ENCODE measurements at regions not wholly inside any gene's neighbourhood (a gene's known extent, or its start where the extent isn't known, plus 50 kb on each side); places are given as distances from the start of the nearest gene placed in this dataset.

DNA sequence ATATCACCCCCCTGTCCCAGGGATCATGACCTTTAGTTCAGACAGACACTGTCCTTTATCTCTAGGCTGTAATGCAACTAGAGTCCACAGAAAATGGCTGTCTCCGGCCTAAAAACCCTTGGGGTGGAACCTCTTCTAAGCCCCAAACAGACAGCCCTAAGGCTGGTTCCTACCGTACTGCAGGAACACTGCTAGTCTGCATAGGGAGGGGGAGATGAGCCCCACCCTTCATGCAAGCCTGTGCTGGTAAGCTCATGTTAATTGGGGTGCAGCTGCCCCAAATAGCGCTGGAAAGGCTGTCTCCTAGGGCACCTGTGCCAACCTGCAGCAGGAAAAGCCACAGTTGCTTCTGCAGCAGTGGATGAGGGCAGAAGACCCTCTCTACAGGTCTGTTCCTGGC is 252.1 kb upstream of the MDFIC2 start:
- ATAC-seq (ENCODE audit: insufficient read depth, low read depth) (no peak), DNase-seq (no peak)
- no peaks in the 10 kb centered on the region for H3K36me3 ChIP-seq (ENCODE audit: insufficient read depth, low read length)
- H3K4me1 ChIP-seq (ENCODE audit: insufficient read depth, low read length), result no peaks in the 10 kb centered on the region
- H3K27me3 ChIP-seq (ENCODE audit: insufficient read depth, low read length, poor library complexity), result peaks cover 3% of the 10 kb centered on the region
- TF ChIP-seq EZH2 (IDR thresholded peaks at IDR 0.05; ENCODE audit: borderline replicate concordance, low read depth, low read length, severe bottlenecking), result no peak
- TF ChIP-seq CTCF (IDR thresholded peaks at IDR 0.05; ENCODE audit: borderline replicate concordance, extremely low read depth, low read length, poor library complexity, severe bottlenecking), result no peak
- H3K4me2 ChIP-seq (ENCODE audit: insufficient read depth, low read length), result no peak overlapping the region
- H3K9ac ChIP-seq (ENCODE audit: low read depth, low read length), result no peak overlapping the region
- no peak overlapping the region for H3K4me3 ChIP-seq (ENCODE audit: low read depth in 1 of 2, low read length in 2 of 2)
- H4K20me1 ChIP-seq (ENCODE audit: insufficient read depth, low read length), result no peaks in the 10 kb centered on the region
- H3K9me3 ChIP-seq (ENCODE audit: insufficient read depth, low read length, severe bottlenecking), result no peaks in the 10 kb centered on the region
- no peak overlapping the region for H2AFZ ChIP-seq (ENCODE audit: low read depth, low read length)
- no peaks in the 10 kb centered on the region for H3K79me2 ChIP-seq (ENCODE audit: insufficient read depth, low read length)
- no peak overlapping the region for H3K27ac ChIP-seq (ENCODE audit: low read length)

DNA sequence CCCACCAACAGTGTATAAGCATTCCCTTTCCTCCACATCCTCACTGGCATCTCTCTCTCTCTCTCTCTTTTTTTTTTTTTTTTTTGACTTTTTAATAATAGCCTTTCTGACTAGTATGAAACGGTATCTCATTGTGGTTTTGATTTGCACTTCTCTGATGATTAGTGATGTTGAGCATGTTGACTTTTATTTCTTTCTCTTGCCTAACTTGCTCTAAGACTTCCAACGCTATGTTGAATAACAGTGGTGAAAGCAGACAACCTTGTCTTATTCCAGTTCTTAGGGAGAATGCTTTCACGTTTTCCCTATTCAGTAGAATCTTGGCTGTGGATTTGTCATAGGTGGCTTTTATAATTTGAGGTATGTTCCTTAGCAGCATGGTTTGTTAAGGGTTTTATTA is 249.4 kb upstream of the MDFIC2 start:
- no peak for TF ChIP-seq EZH2 (IDR thresholded peaks at IDR 0.05; ENCODE audit: borderline replicate concordance, low read depth, low read length, severe bottlenecking)
- no peak for TF ChIP-seq CTCF (IDR thresholded peaks at IDR 0.05; ENCODE audit: borderline replicate concordance, extremely low read depth, low read length, poor library complexity, severe bottlenecking)
- DNase-seq (no peak), ATAC-seq (ENCODE audit: insufficient read depth, low read depth) (no peak)
- peaks cover 9% of the 10 kb centered on the region for H3K27me3 ChIP-seq (ENCODE audit: insufficient read depth, low read length, poor library complexity)
- no peak overlapping the region for H3K27ac ChIP-seq (ENCODE audit: low read length)
- H3K9me3 ChIP-seq (ENCODE audit: insufficient read depth, low read length, severe bottlenecking), result no peaks in the 10 kb centered on the region
- no peaks in the 10 kb centered on the region for H3K79me2 ChIP-seq (ENCODE audit: insufficient read depth, low read length)
- H2AFZ ChIP-seq (ENCODE audit: low read depth, low read length), result no peak overlapping the region
- no peak overlapping the region for H3K4me3 ChIP-seq (ENCODE audit: low read depth in 1 of 2, low read length in 2 of 2)
- H4K20me1 ChIP-seq (ENCODE audit: insufficient read depth, low read length), result no peaks in the 10 kb centered on the region
- no peaks in the 10 kb centered on the region for H3K36me3 ChIP-seq (ENCODE audit: insufficient read depth, low read length)
- H3K4me1 ChIP-seq (ENCODE audit: insufficient read depth, low read length), result no peaks in the 10 kb centered on the region
- H3K4me2 ChIP-seq (ENCODE audit: insufficient read depth, low read length), result no peak overlapping the region
- H3K9ac ChIP-seq (ENCODE audit: low read depth, low read length), result no peak overlapping the region

GRCh38 chr3:70558956-70559355 is 246.5 kb upstream of the MDFIC2 start:
- no peak for TF ChIP-seq EZH2 (IDR thresholded peaks at IDR 0.05; ENCODE audit: borderline replicate concordance, low read depth, low read length, severe bottlenecking)
- no peak for TF ChIP-seq CTCF (IDR thresholded peaks at IDR 0.05; ENCODE audit: borderline replicate concordance, extremely low read depth, low read length, poor library complexity, severe bottlenecking)
- H3K4me1 ChIP-seq (ENCODE audit: insufficient read depth, low read length), result no peaks in the 10 kb centered on the region
- H2AFZ ChIP-seq (ENCODE audit: low read depth, low read length), result no peak overlapping the region
- no peak for DNase-seq
- no peak overlapping the region for H3K4me3 ChIP-seq (ENCODE audit: low read depth in 1 of 2, low read length in 2 of 2)
- no peak overlapping the region for H3K9ac ChIP-seq (ENCODE audit: low read depth, low read length)
- H3K27me3 ChIP-seq (ENCODE audit: insufficient read depth, low read length, poor library complexity), result peaks cover 9% of the 10 kb centered on the region
- no peaks in the 10 kb centered on the region for H4K20me1 ChIP-seq (ENCODE audit: insufficient read depth, low read length)
- H3K27ac ChIP-seq (ENCODE audit: low read length), result no peak overlapping the region
- no peak for ATAC-seq (ENCODE audit: insufficient read depth, low read depth)
- H3K9me3 ChIP-seq (ENCODE audit: insufficient read depth, low read length, severe bottlenecking), result no peaks in the 10 kb centered on the region
- H3K36me3 ChIP-seq (ENCODE audit: insufficient read depth, low read length), result no peaks in the 10 kb centered on the region
- H3K4me2 ChIP-seq (ENCODE audit: insufficient read depth, low read length), result no peak overlapping the region
- no peaks in the 10 kb centered on the region for H3K79me2 ChIP-seq (ENCODE audit: insufficient read depth, low read length)

- DNase-seq, result no peak
- peaks cover 9% of the 10 kb centered on the region for H3K27me3 ChIP-seq (ENCODE audit: insufficient read depth, low read length, poor library complexity)
- no peak for TF ChIP-seq EZH2 (IDR thresholded peaks at IDR 0.05; ENCODE audit: borderline replicate concordance, low read depth, low read length, severe bottlenecking)
- TF ChIP-seq CTCF (IDR thresholded peaks at IDR 0.05; ENCODE audit: borderline replicate concordance, extremely low read depth, low read length, poor library complexity, severe bottlenecking), result no peak
- no peak overlapping the region for H3K27ac ChIP-seq (ENCODE audit: low read length)
- H3K4me1 ChIP-seq (ENCODE audit: insufficient read depth, low read length), result no peaks in the 10 kb centered on the region
- no peak overlapping the region for H3K4me3 ChIP-seq (ENCODE audit: low read depth in 1 of 2, low read length in 2 of 2)
- no peaks in the 10 kb centered on the region for H3K36me3 ChIP-seq (ENCODE audit: insufficient read depth, low read length)
- H3K9me3 ChIP-seq (ENCODE audit: insufficient read depth, low read length, severe bottlenecking), result no peaks in the 10 kb centered on the region
- H3K9ac ChIP-seq (ENCODE audit: low read depth, low read length), result no peak overlapping the region
- H3K79me2 ChIP-seq (ENCODE audit: insufficient read depth, low read length), result no peaks in the 10 kb centered on the region
- no peaks in the 10 kb centered on the region for H4K20me1 ChIP-seq (ENCODE audit: insufficient read depth, low read length)
- no peak overlapping the region for H2AFZ ChIP-seq (ENCODE audit: low read depth, low read length)
- ATAC-seq (ENCODE audit: insufficient read depth, low read depth), result no peak
- H3K4me2 ChIP-seq (ENCODE audit: insufficient read depth, low read length), result no peak overlapping the region
Measured at GRCh38 chr3:70557976-70558375, 245.5 kb upstream of the MDFIC2 start.
